NCI-H2107 treated with DMSO at 0.1 percent for 48 hours (cell line): ENCODE measurements at regions not wholly inside any gene's neighbourhood (a gene's known extent, or its start where the extent isn't known, plus 50 kb on each side); places are given as distances from the start of the nearest gene placed in this dataset.
A peak's percentile ranks its signal among the peaks of the same experiment; 100 is the strongest.
"Not testable (repeated sequence)": the region's sequence is repeated elsewhere in the genome, so short reads cannot be mapped to it uniquely, and the experiment has no call there.

Experiments used
- DNase-seq: peaks from one replicate; lab custom pipeline; 2025; ENCODE audit not compliant: unreplicated experiment; lab: John Stamatoyannopoulos, UW

GRCh38 chr6:51213811-51214210, 395.1 kb downstream of the TFAP2B start:
- no peak for DNase-seq

- DNase-seq, result no peak
Observed at GRCh38 chr6:51214442-51214841, 395.8 kb downstream of the TFAP2B start.

GRCh38 chr6:51218181-51218580, 399.5 kb downstream of the TFAP2B start:
- DNase-seq, result no peak

- DNase-seq, result not testable (repeated sequence)
Observed at GRCh38 chr6:51224580-51225240, 406.0 kb downstream of the TFAP2B start.

DNA sequence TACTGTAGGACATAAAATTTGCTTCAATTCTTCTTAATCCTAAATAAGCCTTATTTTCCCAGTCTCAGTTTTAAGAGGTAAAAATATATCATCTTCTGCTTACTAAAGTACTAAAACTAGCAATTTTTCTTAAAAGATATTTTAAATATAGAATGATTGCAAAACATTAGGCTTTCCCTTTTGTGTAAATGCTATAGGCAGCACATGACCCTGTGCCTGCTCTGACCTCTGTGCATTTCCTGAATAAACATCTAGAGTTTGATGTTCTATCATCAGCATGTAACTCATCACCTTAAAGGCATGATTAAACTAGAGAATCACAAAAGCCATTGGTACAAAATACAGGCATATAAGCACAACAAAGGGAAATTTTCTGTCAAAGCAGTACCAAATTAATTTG, 422.7 kb downstream of the TFAP2B start:
- no peak for DNase-seq

- no peak for DNase-seq
Observed at GRCh38 chr6:51249798-51250197, 431.1 kb downstream of the TFAP2B start.

- no peak for DNase-seq
Observed at GRCh38 chr6:51250317-51250716, 431.6 kb downstream of the TFAP2B start.

DNA sequence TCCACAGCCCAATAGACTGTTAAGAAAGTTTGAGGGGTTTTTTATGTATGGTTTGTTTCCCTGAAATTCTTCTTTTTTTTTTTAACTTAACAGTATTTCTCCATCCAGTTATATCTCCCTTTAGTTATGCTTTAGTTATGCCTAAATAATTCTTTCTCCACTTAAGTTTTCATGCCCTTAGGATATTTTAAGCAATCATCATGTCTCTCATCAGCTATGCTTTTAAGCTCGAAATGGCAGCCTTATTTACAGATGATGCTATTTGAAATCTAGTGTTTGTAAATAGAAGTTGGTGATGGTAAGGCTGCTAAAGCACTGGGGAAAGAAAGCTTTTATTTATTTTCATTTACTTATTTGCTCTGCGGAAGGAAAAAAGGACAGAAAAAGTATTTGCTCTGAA, 439.3 kb downstream of the TFAP2B start:
- DNase-seq, result no peak

- DNase-seq, result no peak
Observed at GRCh38 chr6:51260003-51260402, 441.3 kb downstream of the TFAP2B start.

DNA sequence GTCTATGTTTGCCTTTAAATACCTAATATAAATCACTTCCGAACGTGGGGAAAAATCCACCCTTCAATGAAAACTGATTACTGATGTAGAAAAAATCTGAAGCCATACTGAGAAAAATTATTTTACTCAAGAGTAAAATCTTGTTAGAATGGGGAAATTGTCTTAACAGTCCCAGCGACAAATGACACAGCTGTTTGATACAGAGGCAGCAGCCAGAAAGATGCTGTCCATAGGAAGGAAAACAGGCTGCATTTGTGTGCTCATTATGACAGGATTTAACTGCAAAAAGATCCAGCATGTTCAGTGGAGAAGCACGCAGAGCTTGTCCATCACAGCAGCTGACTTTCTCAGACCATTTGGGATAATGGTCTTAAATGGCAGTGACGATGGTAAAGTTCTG, 443.0 kb downstream of the TFAP2B start:
- no peak for DNase-seq

- no peak for DNase-seq
Observed at GRCh38 chr6:51265426-51265825, 446.8 kb downstream of the TFAP2B start.

GRCh38 chr6:51266604-51267003, 447.9 kb downstream of the TFAP2B start:
- peak; percentile 15 for DNase-seq

DNA sequence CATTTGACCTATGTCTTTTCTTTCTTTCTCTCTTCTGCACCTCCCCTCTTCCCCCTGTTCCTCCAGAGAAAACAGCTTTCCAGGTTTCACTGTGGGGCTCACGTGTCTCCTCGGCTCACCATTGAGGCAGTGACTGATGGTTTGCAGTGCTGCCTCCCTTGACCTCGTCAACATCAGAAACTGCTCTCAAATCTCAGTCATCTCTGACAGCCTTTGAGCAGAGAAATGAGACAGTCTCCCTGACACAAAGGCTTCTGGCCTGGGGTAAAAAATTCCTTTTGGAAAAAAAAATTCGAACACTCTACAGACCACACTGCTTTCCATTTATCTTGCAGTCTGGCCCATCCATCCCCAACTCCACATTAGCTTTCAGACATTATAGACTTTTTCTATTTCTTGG, 450.0 kb downstream of the TFAP2B start:
- no peak for DNase-seq

DNA sequence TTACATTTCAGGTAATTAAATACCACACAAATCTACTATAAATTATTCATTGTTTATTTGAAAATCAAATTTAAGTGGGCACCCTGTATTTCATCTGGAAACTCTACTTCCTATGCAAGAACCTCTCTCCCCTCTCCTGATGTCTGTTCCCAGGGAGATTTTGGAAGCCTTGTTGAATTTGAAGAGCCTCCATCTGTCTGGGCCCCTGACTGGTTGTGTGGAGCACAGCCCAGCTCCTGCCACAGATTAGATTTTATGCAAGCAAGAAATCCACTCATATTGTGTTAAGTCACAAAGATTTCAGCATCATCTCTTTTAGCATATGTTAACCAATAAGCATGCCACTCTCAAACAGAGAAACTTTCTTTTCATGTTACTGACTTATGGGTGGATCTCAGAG, 451.2 kb downstream of the TFAP2B start:
- DNase-seq, result no peak

DNA sequence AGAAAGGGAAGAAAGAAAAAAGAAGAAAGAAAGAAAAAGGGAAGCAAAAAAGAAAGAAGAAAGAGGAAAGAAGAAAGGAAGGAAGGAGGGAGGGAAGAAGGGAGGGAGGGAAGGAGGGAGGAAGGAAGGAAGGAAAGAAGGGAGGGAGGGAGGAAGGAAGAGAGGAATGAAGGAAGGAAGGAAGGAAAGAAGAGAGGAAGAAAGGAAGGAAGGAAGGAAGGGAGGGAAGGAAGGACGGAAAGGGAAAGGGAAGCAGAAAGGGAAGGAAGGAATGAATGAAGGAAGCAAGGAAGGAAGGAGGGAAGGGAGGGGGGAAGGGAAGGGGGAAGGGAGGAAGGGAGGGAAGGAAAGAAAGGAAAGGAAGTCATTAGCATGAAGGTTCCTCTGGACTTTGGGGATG, 452.9 kb downstream of the TFAP2B start:
- no peak for DNase-seq

DNA sequence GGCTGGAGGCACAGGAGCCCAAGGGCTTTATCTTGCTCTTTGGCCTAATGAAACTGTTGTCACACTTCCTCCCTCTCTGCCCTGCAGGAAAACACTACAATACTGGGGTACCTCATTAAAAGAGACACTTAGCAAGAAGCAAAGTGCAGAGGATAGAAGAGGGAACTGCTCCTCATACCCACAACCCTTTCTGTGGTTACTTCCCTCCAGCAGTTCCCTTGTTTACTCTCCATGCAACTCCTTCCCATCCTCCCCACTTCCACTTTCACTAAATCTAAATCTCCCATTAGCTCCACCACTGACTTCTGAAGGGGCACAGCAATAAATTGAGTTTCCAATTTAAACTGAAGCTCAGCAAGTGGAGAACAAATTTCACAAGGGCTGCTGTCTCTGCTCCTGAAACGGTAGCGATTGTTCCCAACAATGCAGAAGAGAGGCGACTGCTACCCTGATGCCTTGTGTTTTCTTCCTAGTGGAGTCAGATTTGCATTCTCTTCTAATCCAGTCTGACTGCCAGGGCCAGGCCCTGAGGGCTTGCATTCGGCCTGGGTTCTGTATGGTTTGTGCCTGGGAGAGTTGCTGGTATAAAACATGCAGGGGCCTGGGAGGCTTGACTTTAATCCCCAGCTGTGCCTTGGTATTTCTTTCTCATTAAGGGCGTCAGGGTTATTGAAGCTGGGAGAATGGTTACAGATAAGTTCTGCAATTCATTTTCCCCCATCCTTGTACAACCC, 454.7 kb downstream of the TFAP2B start:
- DNase-seq, result peak; percentile 31

DNA sequence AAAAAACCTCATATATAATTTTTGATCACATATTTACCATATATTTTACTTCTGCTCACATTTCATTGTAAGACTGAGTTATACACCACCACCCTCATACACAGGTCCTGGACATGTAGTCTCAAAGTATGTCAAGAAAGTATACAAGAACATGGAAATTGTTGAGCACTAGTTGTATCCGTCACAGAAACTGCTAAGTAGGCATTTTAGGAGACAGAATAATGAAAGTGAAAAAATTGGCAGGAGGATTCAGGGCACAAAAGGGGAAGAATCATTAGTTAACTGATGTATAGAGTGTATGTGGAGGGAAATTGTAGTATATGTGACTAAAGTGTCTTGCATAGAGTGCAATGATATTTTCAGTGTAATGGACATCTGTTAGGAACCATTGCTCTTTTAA, 458.8 kb downstream of the TFAP2B start:
- no peak for DNase-seq

DNA sequence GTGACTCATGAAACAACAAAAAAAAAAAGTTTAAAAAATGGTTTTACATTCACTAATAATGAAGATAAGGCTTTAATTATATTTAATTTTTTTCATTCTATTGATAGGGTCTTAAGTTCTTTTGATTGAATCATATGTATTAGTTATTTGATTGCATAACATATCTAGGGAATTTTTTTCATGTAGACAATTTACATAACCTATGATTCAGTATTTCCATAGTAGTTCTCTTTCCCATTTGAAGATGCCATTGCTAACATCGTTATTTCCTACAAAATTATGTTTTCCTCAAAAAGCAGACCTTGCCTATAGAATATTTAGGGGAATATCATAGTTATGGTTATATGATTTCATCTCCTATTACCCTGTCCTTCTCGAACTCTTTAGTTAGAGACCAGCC, 463.4 kb downstream of the TFAP2B start:
- DNase-seq, result no peak

DNA sequence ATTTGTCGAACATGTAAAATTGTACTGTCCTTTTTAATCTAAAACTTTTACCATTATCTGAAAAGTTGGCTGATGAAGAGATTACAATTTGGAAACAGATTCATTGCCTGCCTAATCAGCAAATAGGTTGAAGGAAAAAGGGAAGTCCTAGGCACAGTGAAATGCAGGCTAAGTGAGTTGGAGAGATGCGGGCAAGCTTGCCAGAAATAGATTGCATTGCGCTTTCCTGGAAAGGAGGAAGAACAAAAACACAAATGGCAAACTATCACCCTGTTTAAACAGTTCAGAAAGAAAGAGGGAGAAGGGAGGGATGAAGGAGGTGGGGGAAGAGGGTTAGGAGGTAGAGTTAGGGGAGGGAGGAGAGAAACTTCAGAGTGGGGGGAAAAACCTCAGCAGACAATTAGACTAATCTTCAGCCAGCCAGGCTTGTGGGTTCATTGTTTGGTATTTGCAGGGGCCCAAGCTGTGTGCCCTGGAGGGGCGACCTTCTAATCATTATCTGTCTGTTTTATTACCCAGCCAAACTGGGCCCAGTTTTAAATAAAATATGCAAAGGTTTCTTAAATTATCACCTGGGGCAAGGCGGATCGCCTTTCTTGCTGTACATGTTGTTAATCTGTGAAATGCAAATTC, 465.2 kb downstream of the TFAP2B start:
- DNase-seq, result no peak

GRCh38 chr6:51285876-51286275, 467.2 kb downstream of the TFAP2B start:
- no peak for DNase-seq

- DNase-seq, result no peak
Observed at GRCh38 chr6:51289041-51289440, 470.4 kb downstream of the TFAP2B start.

GRCh38 chr6:51292659-51293058, 474.0 kb downstream of the TFAP2B start:
- DNase-seq, result no peak
